Neural progenitor cell (in vitro differentiated cells): ENCODE measurements at regions not wholly inside any gene's neighbourhood (a gene's known extent, or its start where the extent isn't known, plus 50 kb on each side); places are given as distances from the start of the nearest gene placed in this dataset.

Source experiments
- EZH2 ChIP-seq: fragments of 200-600 bp; sonication (generic); IDR thresholded peaks from 2 replicates; pipeline ENCODE4 v1.6.1; 2017; ENCODE audit warnings: antibody characterized with exemption, mild to moderate bottlenecking, moderate library complexity
- EZH2phosphoT487 ChIP-seq: fragments of 200-600 bp; sonication (generic); IDR thresholded peaks from 2 replicates; pipeline ENCODE4 v1.6.1; 2017; ENCODE audit warnings: antibody characterized with exemption
- TF ChIP-seq, protein P1 (sequence below): fragments of 200-600 bp; sonication (generic); IDR thresholded peaks from 2 replicates; pipeline ENCODE4 v1.5.1; 2017; ENCODE audit warnings: antibody characterized with exemption, mild to moderate bottlenecking

DNA sequence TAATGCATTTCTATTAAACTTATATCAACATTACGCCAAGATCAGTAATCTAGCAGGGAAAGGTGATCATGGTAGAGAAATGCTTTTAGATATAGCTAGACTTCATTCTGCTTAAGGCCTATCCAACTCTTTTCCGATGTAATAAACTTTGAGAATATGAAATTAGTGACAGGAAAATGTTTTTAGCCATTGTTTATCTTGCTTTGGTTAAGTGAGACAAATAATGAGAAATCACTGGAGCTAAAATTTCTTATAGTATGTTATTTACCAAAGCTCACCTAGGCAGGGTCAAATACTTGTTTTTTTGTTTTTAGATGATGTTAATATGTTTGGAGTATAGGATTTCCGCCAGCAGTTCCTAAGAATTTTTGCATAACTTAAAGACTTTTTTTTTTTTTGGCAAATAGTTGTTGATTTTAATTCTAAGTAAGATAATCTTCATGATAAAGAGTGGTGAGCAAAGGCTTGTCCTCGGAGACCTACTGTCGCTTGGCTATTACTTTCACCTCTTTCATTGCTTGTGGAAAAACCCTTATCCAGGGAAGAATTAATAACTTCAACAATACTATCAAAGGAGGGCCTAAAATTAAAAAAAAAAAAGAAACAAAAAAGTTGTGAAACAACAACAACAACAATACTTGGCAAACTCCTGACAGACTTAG is 98.3 kb downstream of the SOX4 start:
- TF ChIP-seq, protein P1, sequence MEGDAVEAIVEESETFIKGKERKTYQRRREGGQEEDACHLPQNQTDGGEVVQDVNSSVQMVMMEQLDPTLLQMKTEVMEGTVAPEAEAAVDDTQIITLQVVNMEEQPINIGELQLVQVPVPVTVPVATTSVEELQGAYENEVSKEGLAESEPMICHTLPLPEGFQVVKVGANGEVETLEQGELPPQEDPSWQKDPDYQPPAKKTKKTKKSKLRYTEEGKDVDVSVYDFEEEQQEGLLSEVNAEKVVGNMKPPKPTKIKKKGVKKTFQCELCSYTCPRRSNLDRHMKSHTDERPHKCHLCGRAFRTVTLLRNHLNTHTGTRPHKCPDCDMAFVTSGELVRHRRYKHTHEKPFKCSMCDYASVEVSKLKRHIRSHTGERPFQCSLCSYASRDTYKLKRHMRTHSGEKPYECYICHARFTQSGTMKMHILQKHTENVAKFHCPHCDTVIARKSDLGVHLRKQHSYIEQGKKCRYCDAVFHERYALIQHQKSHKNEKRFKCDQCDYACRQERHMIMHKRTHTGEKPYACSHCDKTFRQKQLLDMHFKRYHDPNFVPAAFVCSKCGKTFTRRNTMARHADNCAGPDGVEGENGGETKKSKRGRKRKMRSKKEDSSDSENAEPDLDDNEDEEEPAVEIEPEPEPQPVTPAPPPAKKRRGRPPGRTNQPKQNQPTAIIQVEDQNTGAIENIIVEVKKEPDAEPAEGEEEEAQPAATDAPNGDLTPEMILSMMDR: no peak
- no peak for TF ChIP-seq EZH2
- no peak for TF ChIP-seq EZH2phosphoT487
